Activated naive CD8-positive, alpha-beta T cell treated with anti-CD3 and anti-CD28 coated beads for 36 hours (primary cell): ENCODE measurements at regions not wholly inside any gene's neighbourhood (a gene's known extent, or its start where the extent isn't known, plus 50 kb on each side); places are given as distances from the start of the nearest gene placed in this dataset.
"Not testable (repeated sequence)": the region's sequence is repeated elsewhere in the genome, so short reads cannot be mapped to it uniquely, and the experiment has no call there.

Experiments
- DNase-seq: peaks from one replicate; pipeline ENCODE4 v3.0.0; 2021
- H3K27ac Mint-ChIP-seq: one replicate; pipeline ENCODE4 v1.8.0; 2022; ENCODE audit warnings: mild to moderate bottlenecking, moderate library complexity, mixed read lengths
- H3K27me3 Mint-ChIP-seq: one replicate; pipeline ENCODE4 v1.8.0; 2022; ENCODE audit warnings: mild to moderate bottlenecking, mixed read lengths
- H3K36me3 Mint-ChIP-seq: one replicate; pipeline ENCODE4 v1.8.0; 2021; ENCODE audit warnings: mild to moderate bottlenecking, mixed read lengths
- H3K4me1 Mint-ChIP-seq: one replicate; pipeline ENCODE4 v1.8.0; 2021; ENCODE audit warnings: mixed read lengths
- H3K4me3 Mint-ChIP-seq: one replicate; pipeline ENCODE4 v1.8.0; 2022; ENCODE audit warnings: mild to moderate bottlenecking, moderate library complexity, mixed read lengths
- H3K9me3 Mint-ChIP-seq: one replicate; pipeline ENCODE4 v1.8.0; 2022; ENCODE audit warnings: mixed read lengths

DNA sequence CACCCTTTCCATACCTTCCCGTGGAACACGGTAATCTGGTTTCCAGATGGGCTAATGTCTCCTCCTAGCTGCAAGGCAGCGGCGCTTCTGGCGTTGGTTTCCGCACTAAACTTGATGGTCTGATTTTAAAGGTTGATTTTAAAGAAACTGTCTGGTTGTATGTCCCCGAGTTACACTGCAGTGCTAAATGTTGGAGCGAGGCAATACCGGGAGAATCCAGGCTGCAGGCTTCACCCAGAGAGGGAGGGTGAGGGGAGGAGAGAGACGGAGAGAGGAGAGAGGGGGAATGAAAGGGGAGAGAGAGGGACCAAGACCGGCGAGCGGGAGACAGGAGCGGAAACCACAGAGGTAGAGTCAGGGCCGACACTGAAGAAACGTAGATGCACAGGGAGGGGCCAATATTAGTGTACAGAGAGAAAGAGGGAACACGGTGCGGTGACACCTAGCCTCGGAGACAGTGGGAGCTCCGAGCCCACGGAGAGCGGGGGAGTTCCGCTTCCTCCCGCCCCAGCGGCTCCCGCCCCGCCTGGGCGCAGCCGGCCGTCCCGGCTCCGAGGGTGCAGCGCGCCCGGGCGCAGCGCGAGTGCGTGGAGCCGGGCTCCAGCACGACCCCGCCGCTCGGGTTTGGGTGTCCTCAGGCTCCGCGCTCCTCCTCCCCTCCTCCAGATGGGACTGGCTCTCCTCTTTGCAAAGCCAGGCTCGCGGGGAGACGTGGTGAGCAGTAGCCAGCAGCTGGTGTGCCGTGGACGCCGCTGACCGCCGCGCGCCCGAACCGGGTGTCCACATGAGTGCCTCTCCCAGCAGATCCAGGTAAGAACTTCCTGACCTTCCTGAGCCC, 71.9 kb upstream of the GRAMD1B start:
- peak; percentile 56 for DNase-seq
- Mint-ChIP-seq H3K4me1 (peaks cover 33% of the 10 kb centered on the region), H3K36me3 (peaks cover 8% of the 10 kb centered on the region), H3K9me3 (no peaks in the 10 kb centered on the region), H3K4me3 (peak overlapping the region; percentile 85), H3K27ac (peak overlapping the region; percentile 82), H3K27me3 (peaks cover 77% of the 10 kb centered on the region)

GRCh38 chr11:123357353-123357989, 72.6 kb upstream of the GRAMD1B start:
- H3K4me3 Mint-ChIP-seq: peak overlapping the region; percentile 85
- peaks cover 79% of the 10 kb centered on the region for H3K27me3 Mint-ChIP-seq
- peaks cover 26% of the 10 kb centered on the region for H3K4me1 Mint-ChIP-seq
- DNase-seq: peak; percentile 50
- H3K36me3 Mint-ChIP-seq: peaks cover 8% of the 10 kb centered on the region
- no peaks in the 10 kb centered on the region for H3K9me3 Mint-ChIP-seq
- H3K27ac Mint-ChIP-seq: peak overlapping the region; percentile 82

- Mint-ChIP-seq H3K9me3 (no peaks in the 10 kb centered on the region), H3K4me1 (peaks cover 26% of the 10 kb centered on the region), H3K4me3 (peak overlapping the region; percentile 85), H3K36me3 (peaks cover 8% of the 10 kb centered on the region), H3K27ac (peak overlapping the region; percentile 82), H3K27me3 (peaks cover 79% of the 10 kb centered on the region)
- peak; percentile 43 for DNase-seq
Observed at GRCh38 chr11:123356539-123356938, 73.5 kb upstream of the GRAMD1B start.

DNA sequence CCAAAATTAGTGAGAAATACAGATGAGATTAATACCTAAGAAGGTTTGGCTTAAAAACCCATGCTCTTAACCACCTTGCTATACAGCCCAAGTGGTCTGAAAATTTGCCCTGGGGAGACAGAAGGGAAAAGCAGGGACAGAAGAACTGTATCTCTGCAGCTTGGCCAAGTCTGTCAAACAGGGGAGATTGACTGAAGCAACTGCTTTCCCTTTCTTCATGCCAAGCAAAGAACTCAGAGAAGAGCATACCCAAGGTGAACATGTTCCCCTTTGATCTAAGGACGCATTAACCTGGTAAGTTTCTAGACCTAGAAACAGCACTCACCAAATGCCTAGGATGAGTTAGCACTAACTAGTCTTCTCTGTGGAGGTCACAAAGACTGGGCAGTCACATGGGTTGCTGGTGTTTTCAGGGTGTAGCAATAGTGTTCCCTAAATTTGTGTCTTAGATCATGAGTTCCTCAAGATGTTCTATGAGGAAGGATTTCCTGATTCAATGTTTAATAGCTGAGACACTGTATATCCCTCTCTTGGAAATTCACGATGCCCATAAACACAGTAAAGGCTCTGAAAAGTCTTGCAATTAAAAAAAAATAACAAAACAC, 75.6 kb upstream of the GRAMD1B start:
- no peak overlapping the region for H3K27ac Mint-ChIP-seq
- peaks cover 68% of the 10 kb centered on the region for H3K27me3 Mint-ChIP-seq
- no peaks in the 10 kb centered on the region for H3K9me3 Mint-ChIP-seq
- no peak for DNase-seq
- peaks cover 4% of the 10 kb centered on the region for H3K36me3 Mint-ChIP-seq
- H3K4me3 Mint-ChIP-seq: no peak overlapping the region
- H3K4me1 Mint-ChIP-seq: peaks cover 22% of the 10 kb centered on the region

GRCh38 chr11:123351375-123351774, 78.7 kb upstream of the GRAMD1B start:
- Mint-ChIP-seq H3K36me3 (peaks cover under 1% of the 10 kb centered on the region), H3K27me3 (peaks cover 61% of the 10 kb centered on the region), H3K4me3 (no peak overlapping the region), H3K9me3 (peaks cover 3% of the 10 kb centered on the region), H3K4me1 (peaks cover 4% of the 10 kb centered on the region), H3K27ac (no peak overlapping the region)
- DNase-seq: no peak

GRCh38 chr11:123349382-123349781, 80.7 kb upstream of the GRAMD1B start:
- peaks cover 3% of the 10 kb centered on the region for H3K9me3 Mint-ChIP-seq
- H3K27ac Mint-ChIP-seq: no peak overlapping the region
- H3K4me3 Mint-ChIP-seq: no peak overlapping the region
- peaks cover 53% of the 10 kb centered on the region for H3K27me3 Mint-ChIP-seq
- H3K36me3 Mint-ChIP-seq: no peaks in the 10 kb centered on the region
- no peaks in the 10 kb centered on the region for H3K4me1 Mint-ChIP-seq
- no peak for DNase-seq

DNA sequence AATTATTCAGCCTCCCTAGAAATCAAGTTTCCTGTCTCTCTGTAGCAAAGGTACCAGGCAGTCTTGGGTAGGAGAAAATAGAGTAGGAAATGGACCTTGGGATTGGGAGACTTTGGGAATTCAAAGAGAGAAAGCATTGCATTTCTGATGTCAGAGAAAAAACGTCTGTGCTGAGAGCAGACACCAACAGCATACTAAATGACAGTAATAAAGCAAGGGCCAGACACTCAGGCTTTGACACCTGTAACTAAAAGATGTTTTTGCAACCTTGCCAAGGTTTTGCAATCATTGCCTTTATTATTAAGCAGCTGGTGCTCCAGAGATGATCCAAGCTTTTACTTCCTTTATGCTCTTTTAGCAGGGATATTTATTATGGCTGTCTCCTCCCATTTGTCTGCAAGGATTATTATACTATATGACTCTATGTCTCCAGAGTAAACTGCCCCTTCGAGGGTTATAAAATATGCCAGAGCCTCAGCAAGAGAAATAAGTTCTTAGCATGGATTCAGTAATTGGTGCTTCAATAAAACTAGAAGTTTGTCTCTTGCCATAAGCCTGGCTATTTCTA, 85.2 kb upstream of the GRAMD1B start:
- no peak overlapping the region for H3K27ac Mint-ChIP-seq
- no peaks in the 10 kb centered on the region for H3K4me1 Mint-ChIP-seq
- peaks cover 30% of the 10 kb centered on the region for H3K27me3 Mint-ChIP-seq
- H3K9me3 Mint-ChIP-seq: peaks cover 10% of the 10 kb centered on the region
- no peak for DNase-seq
- no peak overlapping the region for H3K4me3 Mint-ChIP-seq
- H3K36me3 Mint-ChIP-seq: no peaks in the 10 kb centered on the region

- H3K27ac Mint-ChIP-seq, DNase-seq, H3K4me3 Mint-ChIP-seq, H3K9me3 Mint-ChIP-seq, H3K36me3 Mint-ChIP-seq, H3K4me1 Mint-ChIP-seq: not testable (repeated sequence)
- H3K27me3 Mint-ChIP-seq: peaks cover 32% of the 10 kb centered on the region
Observed at GRCh38 chr11:123344188-123344587, 85.9 kb upstream of the GRAMD1B start.

- no peak for DNase-seq
- Mint-ChIP-seq H3K9me3 (peaks cover 10% of the 10 kb centered on the region), H3K36me3 (no peaks in the 10 kb centered on the region), H3K27ac (no peak overlapping the region), H3K4me1 (peaks cover 5% of the 10 kb centered on the region), H3K4me3 (no peak overlapping the region), H3K27me3 (peaks cover 45% of the 10 kb centered on the region)
Observed at GRCh38 chr11:123338997-123339752, 90.9 kb upstream of the GRAMD1B start.

GRCh38 chr11:123338266-123338800, 91.7 kb upstream of the GRAMD1B start:
- Mint-ChIP-seq H3K4me3 (no peak overlapping the region), H3K36me3 (no peaks in the 10 kb centered on the region), H3K9me3 (peaks cover 10% of the 10 kb centered on the region), H3K4me1 (peaks cover 5% of the 10 kb centered on the region), H3K27me3 (peaks cover 45% of the 10 kb centered on the region), H3K27ac (no peak overlapping the region)
- no peak for DNase-seq

DNA sequence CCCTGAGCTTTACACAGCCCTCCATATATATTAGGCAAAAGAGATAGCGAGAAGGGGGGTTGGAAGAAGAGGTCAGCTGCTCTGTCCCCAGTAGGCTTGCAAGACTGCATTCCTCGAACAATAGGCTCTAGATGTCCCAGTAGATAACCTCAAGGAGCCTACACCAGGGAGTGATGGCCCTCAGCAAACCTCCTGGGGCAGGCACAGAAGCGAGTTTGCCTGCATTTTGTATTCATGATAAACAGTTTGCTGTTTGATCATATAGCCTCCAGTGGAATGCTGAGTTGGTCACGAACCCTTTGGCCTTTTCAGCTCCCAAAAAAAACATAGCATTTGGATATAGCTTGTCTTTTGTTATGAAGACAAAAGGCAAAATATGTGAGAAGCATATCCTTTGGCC, 95.1 kb upstream of the GRAMD1B start:
- no peak for DNase-seq
- Mint-ChIP-seq H3K4me1 (peaks cover 5% of the 10 kb centered on the region), H3K36me3 (peaks cover 2% of the 10 kb centered on the region), H3K4me3 (no peak overlapping the region), H3K27me3 (peaks cover 34% of the 10 kb centered on the region), H3K9me3 (peaks cover 4% of the 10 kb centered on the region), H3K27ac (no peak overlapping the region)

DNA sequence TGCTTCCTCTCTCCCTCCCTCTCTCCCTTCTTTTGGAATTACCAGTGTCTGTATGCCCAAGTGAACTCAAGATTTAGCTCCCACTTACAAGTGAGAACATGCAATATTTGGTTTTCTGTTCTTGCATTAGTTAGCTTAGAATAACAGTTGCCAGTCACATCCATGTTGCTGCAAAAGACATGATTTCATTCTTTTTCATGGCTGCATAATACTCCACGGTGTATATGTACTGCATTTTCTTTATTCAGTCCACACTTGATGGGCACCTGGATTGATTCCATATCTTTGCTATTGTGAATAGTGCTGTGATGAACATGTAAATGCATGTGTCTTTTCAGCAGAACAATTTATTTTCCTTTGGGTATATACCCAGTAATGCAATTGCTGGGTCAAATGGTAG, 97.5 kb upstream of the GRAMD1B start:
- DNase-seq: not testable (repeated sequence)

DNA sequence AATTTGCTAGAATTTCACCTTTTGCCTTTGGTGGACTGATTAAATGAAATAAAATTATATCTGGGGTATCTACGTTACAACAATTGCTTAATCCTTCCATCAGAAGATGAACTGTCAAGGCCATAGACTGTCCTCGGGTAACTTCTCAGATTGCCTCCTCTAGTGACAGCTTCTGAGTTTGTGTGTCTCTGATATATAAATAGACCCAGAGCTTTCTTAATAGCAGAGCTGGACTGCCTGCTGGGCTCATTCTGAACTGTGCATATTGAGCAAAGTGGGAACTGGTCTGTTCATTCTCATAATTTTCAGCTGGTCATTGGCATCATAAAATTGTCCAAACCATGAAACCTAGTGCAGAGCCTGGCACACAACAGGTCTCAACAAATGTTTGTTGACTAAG, 99.1 kb upstream of the GRAMD1B start:
- H3K9me3 Mint-ChIP-seq: peaks cover 4% of the 10 kb centered on the region
- no peak for DNase-seq
- H3K36me3 Mint-ChIP-seq: peaks cover 2% of the 10 kb centered on the region
- no peaks in the 10 kb centered on the region for H3K4me1 Mint-ChIP-seq
- H3K27me3 Mint-ChIP-seq: peaks cover 23% of the 10 kb centered on the region
- H3K27ac Mint-ChIP-seq: no peak overlapping the region
- H3K4me3 Mint-ChIP-seq: no peak overlapping the region

More for the DNA sequence above, 97.5 kb upstream of the GRAMD1B start:
- peaks cover 29% of the 10 kb centered on the region for H3K27me3 Mint-ChIP-seq
- H3K36me3 Mint-ChIP-seq, H3K9me3 Mint-ChIP-seq, H3K4me3 Mint-ChIP-seq, H3K27ac Mint-ChIP-seq, H3K4me1 Mint-ChIP-seq: not testable (repeated sequence)

GRCh38 chr11:123330471-123330870, 99.6 kb upstream of the GRAMD1B start:
- peaks cover 1% of the 10 kb centered on the region for H3K9me3 Mint-ChIP-seq
- H3K27me3 Mint-ChIP-seq: peaks cover 18% of the 10 kb centered on the region
- H3K27ac Mint-ChIP-seq: no peak overlapping the region
- H3K36me3 Mint-ChIP-seq: peaks cover 2% of the 10 kb centered on the region
- DNase-seq: no peak
- H3K4me1 Mint-ChIP-seq: no peaks in the 10 kb centered on the region
- no peak overlapping the region for H3K4me3 Mint-ChIP-seq
